Muscle layer of colon (tissue), 2 donors: ENCODE measurements at regions not wholly inside any gene's neighbourhood (a gene's known extent, or its start where the extent isn't known, plus 50 kb on each side); places are given as distances from the start of the nearest gene placed in this dataset.

Source experiments
- H3K27ac ChIP-seq: one replicate; pipeline ENCODE4 v1.7.0; 2013; ENCODE audit warnings: low read depth, mild to moderate bottlenecking, low read length, moderate library complexity
- H3K27me3 ChIP-seq, 2 donors: one replicate each; pipeline ENCODE4 v1.7.0; 2013; ENCODE audit warnings: low read length in 2 of 2, mild to moderate bottlenecking in 2 of 2; ENCODE audit not compliant: insufficient read depth in 2 of 2, control insufficient read depth in 1 of 2
- H3K36me3 ChIP-seq: one replicate; pipeline ENCODE4 v1.7.0; 2013; ENCODE audit warnings: mild to moderate bottlenecking, low read length; ENCODE audit not compliant: insufficient read depth
- H3K4me1 ChIP-seq: one replicate; pipeline ENCODE4 v1.7.0; 2013; ENCODE audit warnings: mild to moderate bottlenecking, low read length; ENCODE audit not compliant: insufficient read depth
- H3K4me3 ChIP-seq, 2 donors: one replicate each; pipeline ENCODE4 v1.7.0; 2013; ENCODE audit warnings: low read length in 2 of 2, low read depth in 1 of 2, mild to moderate bottlenecking in 1 of 2, moderate library complexity in 1 of 2
- H3K9ac ChIP-seq: one replicate; pipeline ENCODE4 v1.7.0; 2013; ENCODE audit warnings: low read length
- H3K9me3 ChIP-seq: one replicate; pipeline ENCODE4 v1.7.0; 2013; ENCODE audit warnings: mild to moderate bottlenecking, low read length
- donor health status: abdominal sarcoma.
- donor health status: Adenocarcinoma of cecum.

DNA sequence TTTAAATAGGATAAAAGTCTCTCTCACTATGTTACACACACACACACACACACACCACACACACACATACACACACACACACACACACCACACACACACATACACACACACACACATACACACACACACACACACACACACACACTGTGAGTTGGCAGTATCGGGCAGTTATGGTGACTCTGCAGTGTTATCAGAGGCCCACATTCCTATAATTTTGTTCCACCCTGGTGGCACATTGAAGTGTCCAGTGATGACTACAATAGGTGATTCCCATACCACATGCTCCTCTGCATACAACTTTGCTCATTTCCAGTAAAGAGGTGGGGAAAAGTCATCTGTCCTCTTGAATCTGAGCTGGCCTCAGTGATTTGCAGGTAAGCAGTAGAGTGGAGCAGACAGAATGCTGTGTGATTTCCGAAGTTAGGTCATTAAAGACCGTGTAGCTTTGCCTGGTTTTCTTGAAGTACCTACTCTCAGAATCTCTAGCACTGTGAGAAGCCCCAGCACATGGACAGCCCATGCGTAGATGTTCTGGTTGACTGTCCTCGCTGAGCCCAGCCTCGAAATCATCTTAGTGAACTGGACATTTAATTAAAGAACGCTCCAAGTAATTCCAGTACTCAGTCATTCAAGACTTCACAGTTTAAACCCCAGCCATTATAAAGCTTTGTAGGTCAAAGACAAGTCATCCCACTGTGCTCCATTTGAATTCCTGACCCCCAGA, 836.6 kb upstream of the SOX9 start:
- H3K4me3 ChIP-seq: no peak overlapping the region
- no peaks in the 10 kb centered on the region for H3K27me3 ChIP-seq
- H3K36me3 ChIP-seq: no peaks in the 10 kb centered on the region
- H3K9me3 ChIP-seq: no peaks in the 10 kb centered on the region
- H3K9ac ChIP-seq: no peak overlapping the region
- H3K4me1 ChIP-seq: peaks cover 11% of the 10 kb centered on the region
- no peak overlapping the region for H3K27ac ChIP-seq

DNA sequence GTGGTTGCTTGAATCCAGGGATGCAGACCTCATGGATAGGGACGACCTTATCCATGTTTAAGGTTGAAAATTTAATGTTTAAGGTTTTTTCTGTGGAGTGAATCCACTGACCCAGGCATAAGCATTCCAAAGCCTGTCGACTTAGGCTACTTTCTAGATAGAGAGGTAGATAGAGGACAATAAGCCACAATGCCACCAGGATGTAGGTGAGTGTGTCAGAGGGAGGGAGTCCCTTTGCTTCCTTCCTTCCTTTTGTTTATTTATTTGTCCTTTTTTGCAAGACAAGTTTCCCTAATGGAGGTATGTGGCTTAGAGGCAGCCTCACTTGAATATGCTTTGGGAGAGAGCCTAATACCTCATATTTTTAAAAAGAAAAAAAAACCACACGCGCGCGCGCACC, 834.2 kb upstream of the SOX9 start:
- H3K27me3 ChIP-seq: no peaks in the 10 kb centered on the region
- peaks cover 11% of the 10 kb centered on the region for H3K4me1 ChIP-seq
- no peak overlapping the region for H3K4me3 ChIP-seq
- H3K9me3 ChIP-seq: no peaks in the 10 kb centered on the region
- no peak overlapping the region for H3K9ac ChIP-seq
- no peak overlapping the region for H3K27ac ChIP-seq
- no peaks in the 10 kb centered on the region for H3K36me3 ChIP-seq

DNA sequence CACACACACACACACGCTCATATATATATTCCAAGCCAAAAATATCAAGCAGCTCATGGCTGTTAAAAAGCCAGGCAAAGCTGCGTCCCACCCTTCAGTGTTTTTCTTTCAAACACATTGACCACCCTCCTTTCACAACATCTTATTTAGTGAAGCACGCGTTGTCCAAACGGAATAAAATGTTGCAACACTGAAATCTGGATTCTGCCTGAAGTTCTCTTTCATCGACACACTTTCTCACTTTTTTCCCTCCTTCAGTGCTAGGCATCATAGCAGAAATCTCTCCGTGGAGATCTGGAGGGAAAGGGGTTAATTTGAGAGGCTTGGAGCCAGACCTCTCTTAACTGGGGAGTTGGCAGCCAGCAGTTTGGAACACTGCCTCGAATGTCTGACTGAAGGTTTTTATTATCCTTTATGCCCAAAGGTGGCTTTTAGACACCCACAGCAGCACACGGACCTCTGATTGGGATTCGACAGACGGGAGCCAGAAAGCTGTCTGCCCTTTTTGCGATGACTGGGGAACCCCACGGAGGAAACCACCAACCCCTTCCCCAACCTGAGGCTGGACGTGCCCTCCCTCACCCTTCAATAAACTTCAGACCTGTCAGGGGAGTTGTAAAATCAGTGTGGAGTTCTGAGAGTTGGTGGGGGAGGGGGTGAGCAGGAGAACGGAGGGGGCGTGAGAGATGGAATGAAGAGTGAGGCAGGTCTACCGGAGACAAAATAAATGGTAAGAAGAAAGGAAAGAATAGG, 833.6 kb upstream of the SOX9 start:
- no peak overlapping the region for H3K9ac ChIP-seq

DNA sequence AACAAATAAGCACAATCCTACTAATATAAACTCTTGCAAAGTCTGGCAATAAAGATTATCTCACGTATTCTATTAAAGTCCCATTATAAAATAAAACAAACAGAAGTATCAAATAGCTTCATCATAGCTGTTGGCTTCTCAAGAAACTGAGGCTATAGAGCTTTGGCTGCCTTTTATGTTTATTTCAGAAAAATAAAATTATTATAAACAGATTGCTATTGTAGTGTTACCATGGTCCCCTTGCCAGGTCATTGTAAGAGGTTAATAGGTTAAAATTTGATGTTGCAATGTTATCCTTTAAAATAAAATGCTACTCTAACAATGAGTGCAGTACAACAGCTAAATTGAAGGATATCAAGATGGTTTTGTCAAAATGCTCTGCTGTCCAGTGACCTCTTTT, 828.8 kb upstream of the SOX9 start:
- no peaks in the 10 kb centered on the region for H3K36me3 ChIP-seq
- no peak overlapping the region for H3K9ac ChIP-seq
- peaks cover 10% of the 10 kb centered on the region for H3K4me1 ChIP-seq
- H3K27ac ChIP-seq: no peak overlapping the region
- H3K9me3 ChIP-seq: no peaks in the 10 kb centered on the region
- H3K4me3 ChIP-seq: no peak overlapping the region
- no peaks in the 10 kb centered on the region for H3K27me3 ChIP-seq

More for the DNA sequence above, 833.6 kb upstream of the SOX9 start:
- Histone ChIP-seq H3K36me3 (no peaks in the 10 kb centered on the region), H3K27ac (no peak overlapping the region), H3K9me3 (no peaks in the 10 kb centered on the region), H3K27me3 (no peaks in the 10 kb centered on the region), H3K4me3 (peak overlapping the region; percentile 6 to 40), H3K4me1 (peaks cover 11% of the 10 kb centered on the region)

DNA sequence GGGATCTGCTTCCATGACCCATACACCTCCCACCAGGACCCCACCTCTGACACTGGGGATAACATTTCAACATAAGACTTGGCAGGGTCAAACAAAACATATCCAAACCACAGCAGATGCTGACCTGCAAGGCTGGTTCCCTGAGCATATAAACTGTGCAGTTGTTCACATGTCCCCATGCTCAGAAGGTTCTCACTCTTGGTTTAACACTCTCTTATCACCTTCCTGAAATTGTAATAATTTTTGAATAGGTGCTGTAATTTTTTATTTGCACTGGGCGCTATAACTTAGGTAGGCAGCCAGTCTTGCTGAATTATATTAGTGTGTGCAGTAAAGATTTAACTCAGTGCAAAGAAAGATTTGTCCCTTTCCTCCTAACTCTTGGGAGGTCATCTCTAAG, 824.8 kb upstream of the SOX9 start:
- no peaks in the 10 kb centered on the region for H3K36me3 ChIP-seq
- no peak overlapping the region for H3K4me3 ChIP-seq
- H3K4me1 ChIP-seq: no peaks in the 10 kb centered on the region
- H3K9ac ChIP-seq: no peak overlapping the region
- H3K27me3 ChIP-seq: no peaks in the 10 kb centered on the region
- no peak overlapping the region for H3K27ac ChIP-seq
- no peaks in the 10 kb centered on the region for H3K9me3 ChIP-seq

DNA sequence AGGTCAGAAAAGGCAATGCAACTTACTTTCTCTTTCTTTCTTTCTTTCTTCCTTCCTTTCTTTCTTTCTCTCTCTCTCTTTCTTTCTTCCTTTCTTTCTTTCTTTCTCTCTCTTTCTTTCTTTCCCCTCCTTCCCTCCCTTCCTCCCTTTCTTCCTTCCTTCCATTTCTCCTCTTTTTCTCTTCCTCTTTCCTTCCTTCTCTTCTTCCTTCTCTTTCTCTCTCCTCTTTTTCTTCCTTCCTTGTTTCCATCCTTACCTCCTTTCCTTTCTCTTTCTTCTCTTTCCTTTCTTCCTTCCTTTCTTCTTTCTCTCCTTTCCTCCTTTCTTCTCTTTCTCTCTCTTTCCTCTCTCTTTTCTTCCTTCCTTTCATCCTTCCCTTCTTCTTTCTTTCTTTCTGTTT, 819.8 kb upstream of the SOX9 start:
- H3K4me3 ChIP-seq: no peak overlapping the region
- no peaks in the 10 kb centered on the region for H3K4me1 ChIP-seq
- no peak overlapping the region for H3K9ac ChIP-seq
- H3K9me3 ChIP-seq: no peaks in the 10 kb centered on the region
- H3K27ac ChIP-seq: no peak overlapping the region
- H3K36me3 ChIP-seq: no peaks in the 10 kb centered on the region
- H3K27me3 ChIP-seq: no peaks in the 10 kb centered on the region

DNA sequence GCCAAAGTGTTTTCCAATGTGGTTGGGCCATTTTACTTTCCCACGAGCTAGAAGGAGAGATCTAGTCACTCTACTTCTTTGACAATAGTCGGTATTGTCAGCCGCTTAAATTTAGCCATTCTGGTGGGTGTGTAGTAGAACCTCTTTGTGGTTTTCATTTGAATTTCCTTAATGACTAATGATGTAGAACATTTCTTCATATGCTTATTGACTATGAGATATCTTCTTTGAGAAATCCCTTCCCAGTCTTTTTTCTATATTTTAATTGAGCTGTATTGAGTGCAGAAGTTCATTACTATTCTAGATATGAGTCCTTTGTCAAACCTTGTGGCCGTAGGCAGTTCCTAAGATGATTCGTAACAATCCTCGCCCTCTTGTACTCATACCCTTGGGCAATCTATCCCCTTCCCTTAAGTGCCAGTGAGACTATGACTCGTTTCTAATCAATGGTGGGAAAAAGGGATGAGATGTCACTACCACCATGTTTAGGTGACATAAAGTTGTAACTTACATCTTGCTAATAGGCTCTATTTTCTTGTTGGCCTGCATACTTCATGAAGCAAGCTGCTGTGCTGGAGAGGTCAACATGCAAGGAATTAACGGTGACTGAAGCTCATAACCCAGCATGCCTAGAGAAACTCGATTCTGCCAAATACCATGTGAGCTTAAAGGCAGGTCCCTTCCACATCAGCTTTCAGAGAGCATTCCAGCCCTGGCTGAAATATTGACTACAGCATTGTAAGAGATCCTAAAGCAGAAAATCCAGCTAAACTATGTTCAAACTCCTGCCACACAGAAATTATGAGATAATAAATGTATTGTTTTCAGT, 817.9 kb upstream of the SOX9 start:
- H3K27me3 ChIP-seq: no peaks in the 10 kb centered on the region
- H3K4me3 ChIP-seq: no peak overlapping the region
- H3K9ac ChIP-seq: no peak overlapping the region
- no peak overlapping the region for H3K27ac ChIP-seq
- no peaks in the 10 kb centered on the region for H3K4me1 ChIP-seq
- H3K9me3 ChIP-seq: no peaks in the 10 kb centered on the region
- no peaks in the 10 kb centered on the region for H3K36me3 ChIP-seq

DNA sequence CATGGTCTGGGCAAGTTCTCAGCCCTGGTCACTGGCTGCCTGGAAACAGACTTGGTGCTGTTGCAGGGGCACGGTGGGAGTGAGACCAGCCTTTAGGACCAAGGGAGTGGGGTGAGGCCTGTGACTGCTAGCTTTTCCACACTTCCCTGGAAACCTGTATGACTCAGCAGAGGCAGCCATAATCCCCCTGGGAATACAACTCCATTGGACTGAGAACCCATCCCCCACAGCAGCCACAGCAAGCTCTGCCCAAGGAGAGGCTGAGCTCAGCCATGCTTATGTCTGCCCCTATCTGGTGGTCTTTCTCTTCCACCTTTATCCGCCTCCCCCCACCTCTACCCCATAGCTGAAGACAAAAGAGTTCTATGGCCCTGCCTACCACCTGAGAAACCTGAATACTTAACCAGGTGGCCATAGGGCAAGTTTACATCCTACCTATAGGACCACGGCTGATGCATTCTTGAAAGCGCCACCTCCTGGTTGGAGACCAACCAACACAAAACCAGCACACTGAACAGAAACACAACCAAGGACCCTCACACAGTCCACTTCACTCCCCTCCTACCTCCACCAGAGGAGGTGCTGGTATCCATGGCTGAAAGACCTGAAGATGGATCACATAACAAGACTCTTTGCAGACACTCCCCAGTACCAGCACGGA, 816.2 kb upstream of the SOX9 start:
- Histone ChIP-seq H3K4me3 (no peak overlapping the region), H3K36me3 (no peaks in the 10 kb centered on the region), H3K9me3 (no peaks in the 10 kb centered on the region), H3K4me1 (no peaks in the 10 kb centered on the region), H3K27me3 (no peaks in the 10 kb centered on the region), H3K27ac (no peak overlapping the region), H3K9ac (no peak overlapping the region)

DNA sequence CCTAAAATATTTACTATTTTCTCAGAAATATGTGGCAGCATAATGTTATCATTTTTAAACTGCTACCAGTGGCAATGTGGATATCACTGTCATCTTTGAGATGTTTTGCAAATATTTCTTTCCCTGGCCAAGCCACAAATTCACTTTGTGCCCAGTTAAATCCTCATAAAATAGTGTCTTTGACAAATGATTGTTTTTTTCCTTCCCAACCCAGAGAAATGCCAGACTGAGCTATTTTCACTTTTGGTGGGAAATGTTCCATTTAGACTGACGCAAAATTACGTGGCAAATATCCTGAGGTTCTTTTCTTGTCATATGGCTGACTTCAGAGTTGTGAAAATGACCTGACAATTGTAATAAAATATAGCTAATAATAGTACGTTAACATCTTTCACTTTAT, 807.0 kb upstream of the SOX9 start:
- Histone ChIP-seq H3K9ac (no peak overlapping the region), H3K9me3 (no peaks in the 10 kb centered on the region), H3K36me3 (no peaks in the 10 kb centered on the region), H3K27me3 (no peaks in the 10 kb centered on the region), H3K27ac (no peak overlapping the region), H3K4me3 (no peak overlapping the region), H3K4me1 (no peaks in the 10 kb centered on the region)

DNA sequence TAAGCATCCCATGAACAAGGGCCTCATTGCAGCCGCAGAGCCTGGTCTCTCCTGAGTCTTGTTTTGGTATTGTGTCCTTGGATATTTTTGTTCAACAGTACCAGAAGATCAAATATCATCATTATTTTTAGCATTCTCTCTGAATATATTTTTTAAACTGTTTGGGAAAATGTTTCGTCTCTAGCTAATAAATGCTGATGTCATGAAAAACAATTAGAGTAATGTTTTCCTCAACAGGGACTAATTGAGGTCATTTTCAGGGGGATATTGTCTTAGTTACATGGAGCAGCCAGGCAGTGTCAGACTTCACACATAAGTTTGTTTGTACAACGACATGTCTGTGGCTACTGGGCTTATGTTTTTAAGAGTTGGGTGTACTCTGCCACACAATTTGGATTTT, 805.3 kb upstream of the SOX9 start:
- Histone ChIP-seq H3K4me1 (no peaks in the 10 kb centered on the region), H3K36me3 (no peaks in the 10 kb centered on the region), H3K27ac (no peak overlapping the region), H3K4me3 (no peak overlapping the region), H3K9ac (no peak overlapping the region), H3K9me3 (no peaks in the 10 kb centered on the region), H3K27me3 (no peaks in the 10 kb centered on the region)
